ENCODE measurements at regions not wholly inside any gene's neighbourhood (a gene's known extent, or its start where the extent isn't known, plus 50 kb on each side); places are given as distances from the start of the nearest gene placed in this dataset. TPM values are rescaled to one million over a fixed set of nuclear protein-coding genes. Genes with fewer than 3 reads are reported as not detected.

- TF ChIP-seq TAF1 (conservative IDR thresholded peaks at IDR 0.05) (no peak), CTCF (IDR thresholded peaks at IDR 0.05; ENCODE audit: low read depth, low read length, missing input control) (no peak), ATF3 (IDR thresholded peaks at IDR 0.05) (no peak), GABPA (IDR thresholded peaks at IDR 0.05 in 1 of 2, conservative IDR thresholded peaks at IDR 0.05 in 1 of 2) (no peak)
- no peaks in the 10 kb centered on the region for H3K9me3 ChIP-seq (ENCODE audit: control insufficient read depth in 4 of 4, low read length in 3 of 4)
These were observed 49.9 kb upstream of the CPEB2 start for GRCh38 chr4:14952352-14952751.

More at GRCh38 chr4:14952352-14952751, 49.9 kb upstream of the CPEB2 start:
- Histone ChIP-seq H3K27ac (ENCODE audit: low read depth in 1 of 2, low read length in 2 of 2) (no peak overlapping the region), H3K27me3 (ENCODE audit: control insufficient read depth in 4 of 4, insufficient read depth in 4 of 4, low read length in 3 of 4) (no peaks in the 10 kb centered on the region), H3K36me3 (ENCODE audit: control insufficient read depth in 4 of 4, insufficient read depth in 3 of 4, low read depth in 1 of 4, low read length in 3 of 4) (no peaks in the 10 kb centered on the region), H3K9ac (ENCODE audit: low read depth in 1 of 2, low read length in 2 of 2) (no peak overlapping the region), H3K4me3 (ENCODE audit: low read depth in 1 of 3, low read length in 3 of 3) (no peak overlapping the region), H3K4me1 (ENCODE audit: control insufficient read depth in 4 of 4, insufficient read depth in 4 of 4, low read length in 3 of 4) (no peaks in the 10 kb centered on the region)
- no peak for DNase-seq (ENCODE audit: low spot score)

Small RNA genes lying in the stretch of these regions (small RNA-seq; reads per million reads assigned to genes)
- gene RF00092: not detected

Measured in liver (tissue), 8 donors.